ENCODE measurements at regions not wholly inside any gene's neighbourhood (a gene's known extent, or its start where the extent isn't known, plus 50 kb on each side); places are given as distances from the start of the nearest gene placed in this dataset.
"Not testable (repeated sequence)": the region's sequence is repeated elsewhere in the genome, so short reads cannot be mapped to it uniquely, and the experiment has no call there.

GRCh38 chr2:88892207-88892606 lies 200.7 kb downstream of the RPIA start:
- DNase-seq (ENCODE audit: low read depth, low spot score), result no peak
- no peak overlapping the region for H3K4me3 ChIP-seq (ENCODE audit: low read length)

GRCh38 chr2:88892788-88893187 lies 201.3 kb downstream of the RPIA start:
- H3K4me3 ChIP-seq (ENCODE audit: low read length), result no peak overlapping the region
- DNase-seq (ENCODE audit: low read depth, low spot score), result no peak

DNA sequence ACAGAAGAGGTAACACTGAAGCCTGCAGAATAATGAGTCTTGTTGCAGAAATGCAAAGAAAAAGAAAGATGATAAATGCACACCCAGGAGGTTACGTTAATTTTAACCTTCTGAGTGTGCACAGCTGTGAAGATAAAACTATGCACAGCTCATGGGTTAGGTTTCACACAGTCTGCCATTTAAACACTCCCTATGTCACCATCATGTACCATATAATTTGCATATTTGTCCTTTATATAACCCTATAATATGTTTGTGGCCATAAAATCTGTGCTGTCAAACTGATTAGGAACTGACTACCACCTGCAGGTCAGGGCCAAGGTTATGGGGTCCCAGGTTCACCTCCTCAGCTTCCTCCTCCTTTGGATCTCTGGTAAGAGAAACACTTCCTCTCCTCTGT lies 205.5 kb downstream of the RPIA start:
- no peak overlapping the region for H3K4me3 ChIP-seq (ENCODE audit: low read length)
- no peak for DNase-seq (ENCODE audit: low read depth, low spot score)

DNA sequence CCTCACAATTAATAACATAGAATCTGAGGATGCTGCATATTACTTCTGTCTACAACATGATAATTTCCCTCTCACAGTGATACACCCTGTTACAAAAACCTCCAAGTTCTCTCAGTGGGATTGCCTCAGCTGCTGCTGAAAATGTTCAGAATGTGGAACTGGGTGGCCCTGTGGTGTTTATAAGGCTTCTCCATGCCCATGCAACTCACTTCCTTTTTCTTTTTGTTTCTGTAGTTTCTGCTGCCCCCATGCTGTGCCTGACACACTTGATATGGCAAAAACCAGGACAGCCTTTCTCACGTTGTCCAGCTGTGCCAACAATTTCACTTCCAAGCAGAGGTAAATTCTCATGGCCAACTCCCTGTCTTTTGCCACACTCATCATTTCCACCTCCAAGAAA lies 206.2 kb downstream of the RPIA start:
- no peak overlapping the region for H3K4me3 ChIP-seq (ENCODE audit: low read length)
- DNase-seq (ENCODE audit: low read depth, low spot score), result no peak

GRCh38 chr2:88903749-88904353 lies 212.4 kb downstream of the RPIA start:
- H3K4me3 ChIP-seq (ENCODE audit: low read length), result no peak overlapping the region
- DNase-seq (ENCODE audit: low read depth, low spot score), result peak; percentile 37

GRCh38 chr2:88913280-88913679 lies 221.8 kb downstream of the RPIA start:
- no peak overlapping the region for H3K4me3 ChIP-seq (ENCODE audit: low read length)
- DNase-seq (ENCODE audit: low read depth, low spot score), result no peak

GRCh38 chr2:88919087-88919738 lies 227.7 kb downstream of the RPIA start:
- H3K4me3 ChIP-seq (ENCODE audit: low read length), result no peak overlapping the region
- peak; percentile 24 for DNase-seq (ENCODE audit: low read depth, low spot score)

DNA sequence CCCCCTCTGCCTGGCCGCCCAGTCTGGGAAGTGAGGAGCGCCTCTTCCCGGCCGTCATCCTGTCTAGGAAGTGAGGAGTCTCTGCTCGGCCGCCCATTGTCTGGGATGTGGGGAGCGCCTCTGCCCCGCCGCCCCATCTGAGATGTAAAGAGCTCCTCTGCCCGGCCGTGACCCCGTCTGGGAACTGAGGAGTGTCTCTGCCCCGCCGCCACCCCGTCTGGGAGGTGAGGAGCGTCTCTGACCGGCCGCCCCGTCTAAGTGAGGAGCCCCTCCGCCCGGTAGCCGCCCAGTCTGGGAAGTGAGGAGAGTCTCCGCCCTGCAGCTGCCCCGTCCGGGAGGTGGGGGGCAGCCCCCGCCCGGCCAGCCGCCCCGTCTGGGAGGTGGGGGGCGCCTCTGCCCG lies 228.9 kb downstream of the RPIA start:
- not testable (repeated sequence) for H3K4me3 ChIP-seq (ENCODE audit: low read length); DNase-seq (ENCODE audit: low read depth, low spot score)

DNA sequence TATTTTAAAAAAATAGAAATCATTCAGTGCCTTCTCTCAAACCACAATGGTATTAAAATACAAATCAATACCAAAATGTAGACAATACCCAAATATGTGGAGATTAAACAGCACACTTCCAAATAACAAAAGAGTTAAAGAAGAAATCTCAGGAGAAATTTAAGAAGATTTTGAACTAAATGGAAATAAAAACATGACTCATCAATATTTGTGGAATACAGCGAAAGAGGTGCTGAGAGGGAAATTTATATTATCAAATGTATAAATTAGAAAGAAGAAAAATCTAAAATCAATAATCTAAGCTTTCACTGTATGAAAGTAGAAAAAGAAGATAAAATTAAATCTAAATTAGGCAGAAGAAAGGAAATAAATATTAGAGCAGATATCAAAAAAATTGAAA lies 233.1 kb downstream of the RPIA start:
- DNase-seq (ENCODE audit: low read depth, low spot score), result no peak
- H3K4me3 ChIP-seq (ENCODE audit: low read length), result no peak overlapping the region

DNA sequence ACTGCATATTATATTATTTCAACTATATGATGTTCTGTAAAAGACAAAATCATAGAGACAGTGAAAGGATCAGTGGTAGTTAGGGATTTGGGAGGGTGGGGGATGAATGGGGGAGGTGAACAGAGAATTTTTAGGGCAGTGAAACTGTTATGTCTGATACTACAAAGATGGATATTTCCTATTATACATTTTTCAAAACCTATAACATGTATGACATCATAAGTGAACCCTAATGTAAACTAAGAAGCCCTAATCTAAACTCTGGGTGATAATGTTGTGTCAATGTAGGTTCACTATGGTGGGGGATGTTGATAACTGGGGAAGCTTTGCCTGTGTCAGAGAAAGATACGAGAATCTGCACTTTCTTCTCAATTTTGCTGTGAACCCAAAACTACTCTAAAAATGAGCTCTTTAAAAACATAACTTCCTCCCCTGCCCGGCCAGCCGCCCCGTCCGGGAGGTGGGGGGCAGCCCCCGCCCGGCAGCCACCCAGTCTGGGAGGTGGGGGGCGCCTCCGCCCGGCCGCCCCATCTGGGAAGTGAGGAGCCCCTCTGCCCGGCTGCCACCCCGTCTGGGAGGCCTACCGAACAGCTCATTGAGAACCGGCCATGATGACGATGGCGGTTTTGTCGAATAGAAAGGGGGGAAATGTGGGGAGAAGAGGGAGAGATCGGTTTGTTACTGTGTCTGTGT lies 234.4 kb downstream of the RPIA start:
- no peak for DNase-seq (ENCODE audit: low read depth, low spot score)
- no peak overlapping the region for H3K4me3 ChIP-seq (ENCODE audit: low read length)

DNA sequence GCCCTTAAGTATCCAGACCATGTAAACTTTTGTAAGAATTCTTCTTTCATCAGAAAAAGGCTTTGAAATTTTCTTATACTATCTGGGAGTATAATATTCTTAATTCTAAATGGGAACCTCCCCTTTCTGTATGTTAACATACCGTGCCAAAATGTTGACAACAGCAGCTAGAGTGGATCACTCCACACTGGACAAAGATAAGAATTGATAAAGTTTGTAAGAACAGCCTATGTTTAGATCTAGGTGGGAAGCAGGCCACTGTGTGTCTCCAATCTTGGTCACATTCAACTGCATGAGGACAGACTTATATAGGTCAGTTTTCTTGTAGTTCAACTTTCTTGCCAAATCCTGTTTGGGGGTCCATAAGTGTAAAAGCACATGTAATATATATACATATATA lies 235.7 kb downstream of the RPIA start:
- no peak for DNase-seq (ENCODE audit: low read depth, low spot score)
- H3K4me3 ChIP-seq (ENCODE audit: low read length), result no peak overlapping the region

DNA sequence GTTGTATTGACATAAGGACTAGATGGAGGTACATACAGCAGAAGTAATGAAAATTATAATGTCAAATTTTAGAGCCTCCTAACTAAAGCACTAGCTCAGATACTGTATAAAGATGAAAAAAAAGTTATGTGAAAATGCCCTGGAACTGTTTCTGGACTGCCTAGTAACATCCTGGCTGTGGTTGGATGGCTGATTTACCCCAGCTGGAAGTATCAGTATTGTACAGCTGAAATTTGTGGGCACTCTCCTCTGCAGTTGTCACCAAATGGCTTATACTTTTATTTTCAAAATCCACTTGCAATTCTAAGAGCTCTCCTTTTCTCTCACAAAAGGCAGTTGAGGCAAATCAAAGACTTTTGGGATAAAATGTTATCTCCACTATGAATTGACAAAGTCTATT lies 239.2 kb downstream of the RPIA start:
- DNase-seq (ENCODE audit: low read depth, low spot score), result no peak

DNA sequence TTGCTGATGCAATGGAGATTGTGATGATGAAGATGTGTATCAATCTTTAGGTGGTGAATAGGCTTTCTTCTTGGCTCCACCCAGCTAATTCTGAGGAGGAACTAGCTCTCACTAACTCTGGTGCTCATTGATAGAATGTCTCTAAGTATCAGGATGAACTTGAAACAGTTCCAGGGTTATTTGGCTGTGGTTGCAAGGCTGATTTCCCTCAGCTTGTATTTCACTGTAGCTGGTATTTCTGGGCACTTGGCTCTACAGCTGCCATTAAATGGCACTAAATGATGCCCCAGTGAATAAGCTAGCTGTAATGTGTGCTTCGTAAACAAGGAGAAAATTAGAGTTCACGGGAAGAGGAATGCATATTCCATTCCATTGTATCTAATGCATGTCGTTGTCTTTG lies 241.2 kb downstream of the RPIA start:
- no peak for DNase-seq (ENCODE audit: low read depth, low spot score)
- H3K4me3 ChIP-seq (ENCODE audit: low read length), result no peak overlapping the region

More for the DNA sequence above, 239.2 kb downstream of the RPIA start:
- no peak overlapping the region for H3K4me3 ChIP-seq (ENCODE audit: low read length)

DNA sequence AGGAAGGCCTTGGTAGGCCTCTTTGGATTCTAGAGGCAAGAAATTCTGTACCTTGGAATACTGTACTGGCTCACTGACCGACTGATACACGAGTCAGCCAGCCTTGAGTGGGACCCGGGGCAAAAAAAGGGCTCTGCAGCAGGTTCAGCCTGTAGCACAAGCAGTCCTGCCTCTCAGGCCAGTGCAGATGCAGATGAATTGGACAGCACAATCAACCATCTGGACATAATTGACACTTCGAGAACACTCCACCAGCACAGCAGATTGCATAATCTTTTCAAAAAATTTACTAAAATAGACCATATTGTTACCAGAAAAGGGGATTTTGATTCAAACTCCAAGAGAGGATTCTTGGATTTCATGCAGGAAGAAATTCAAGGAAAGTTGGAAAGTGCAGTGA lies 241.6 kb downstream of the RPIA start:
- no peak for DNase-seq (ENCODE audit: low read depth, low spot score)
- H3K4me3 ChIP-seq (ENCODE audit: low read length), result no peak overlapping the region

GRCh38 chr2:88933980-88934379 lies 242.5 kb downstream of the RPIA start:
- no peak overlapping the region for H3K4me3 ChIP-seq (ENCODE audit: low read length)
- DNase-seq (ENCODE audit: low read depth, low spot score), result peak; percentile 36

- not testable (repeated sequence) for H3K4me3 ChIP-seq (ENCODE audit: low read length)
These were observed 249.7 kb downstream of the RPIA start for GRCh38 chr2:88941178-88941577.

GRCh38 chr2:88942798-88943197 lies 251.3 kb downstream of the RPIA start:
- no peak for DNase-seq (ENCODE audit: low read depth, low spot score)
- H3K4me3 ChIP-seq (ENCODE audit: low read length), result no peak overlapping the region

More at GRCh38 chr2:88941178-88941577, 249.7 kb downstream of the RPIA start:
- DNase-seq (ENCODE audit: low read depth, low spot score), result not testable (repeated sequence)

- no peak overlapping the region for H3K4me3 ChIP-seq (ENCODE audit: low read length)
These were observed 257.9 kb downstream of the RPIA start for GRCh38 chr2:88949336-88949735.

DNA sequence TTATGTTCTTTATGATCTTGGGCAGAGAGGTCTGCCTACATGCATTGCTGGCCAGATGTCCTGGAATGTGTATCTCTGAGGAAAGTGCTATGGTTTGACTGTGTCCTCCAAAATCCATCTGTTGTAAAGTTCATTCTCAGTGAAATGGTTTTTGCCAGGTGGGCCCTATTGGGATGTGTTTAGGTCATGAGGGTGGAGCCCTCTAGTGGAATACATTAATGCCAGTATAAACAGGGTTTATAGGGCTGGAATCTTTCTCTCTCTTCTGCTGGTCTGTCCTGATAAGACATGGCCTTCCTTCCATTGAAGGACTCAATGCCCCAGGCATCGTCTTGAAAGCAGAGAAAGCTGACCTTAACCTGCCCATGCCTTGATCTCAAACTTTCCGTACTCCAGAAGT lies 258.5 kb downstream of the RPIA start:
- DNase-seq (ENCODE audit: low read depth, low spot score), result peak; percentile 17
- no peak overlapping the region for H3K4me3 ChIP-seq (ENCODE audit: low read length)

More at GRCh38 chr2:88949336-88949735, 257.9 kb downstream of the RPIA start:
- no peak for DNase-seq (ENCODE audit: low read depth, low spot score)

- no peak overlapping the region for H3K4me3 ChIP-seq (ENCODE audit: low read length)
- no peak for DNase-seq (ENCODE audit: low read depth, low spot score)
These were observed 264.1 kb downstream of the RPIA start for GRCh38 chr2:88955607-88956006.

Data from Jurkat, Clone E6-1 (cell line).